ENCODE measurements at regions not wholly inside any gene's neighbourhood (a gene's known extent, or its start where the extent isn't known, plus 50 kb on each side); places are given as distances from the start of the nearest gene placed in this dataset.
A peak's percentile ranks its signal among the peaks of the same experiment; 100 is the strongest.

- DNase-seq, result no peak
Observed at GRCh38 chr12:86852451-86852850, 596.3 kb upstream of the MGAT4C start.

- no peak for DNase-seq
Observed at GRCh38 chr12:86838711-86839110, 582.5 kb upstream of the MGAT4C start.

DNA sequence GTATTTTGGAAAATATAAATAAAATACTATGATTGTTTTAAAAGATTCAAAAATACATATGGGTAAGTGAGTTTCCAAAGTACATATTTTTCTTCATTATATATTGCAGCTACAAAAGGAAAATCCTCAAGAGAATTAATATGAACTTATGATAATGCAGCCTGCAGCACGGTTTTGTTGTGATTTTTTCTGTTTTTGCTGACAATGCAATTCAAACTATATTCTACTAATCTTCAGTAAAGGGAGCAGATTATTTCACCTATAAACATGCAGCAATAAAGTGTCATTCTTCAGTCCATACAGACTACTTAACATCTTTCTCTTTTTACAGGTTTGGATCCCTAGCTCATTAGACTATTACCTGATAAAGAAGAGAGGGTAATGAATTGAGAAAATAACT, 582.1 kb upstream of the MGAT4C start:
- no peak for DNase-seq

DNA sequence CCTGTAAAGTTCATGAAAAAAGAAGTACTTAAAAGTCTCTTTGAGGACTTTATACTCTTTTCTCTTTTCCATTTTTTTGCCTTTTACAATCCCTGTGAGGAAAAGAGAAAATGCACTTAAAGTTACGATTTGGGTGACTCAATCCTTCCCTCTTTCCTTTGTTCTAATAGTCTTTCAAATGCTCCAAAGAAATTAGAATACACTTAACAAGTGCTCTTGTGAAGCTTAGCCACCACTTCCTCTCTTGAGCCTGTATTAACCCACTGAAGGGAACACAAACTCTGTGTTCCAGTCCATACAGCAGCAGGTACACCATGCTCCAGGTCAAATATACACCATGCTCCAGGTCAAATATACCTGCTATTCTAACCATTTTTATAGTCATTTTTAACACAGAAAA, 581.1 kb upstream of the MGAT4C start:
- DNase-seq, result no peak

GRCh38 chr12:86834217-86834616, 578.0 kb upstream of the MGAT4C start:
- no peak for DNase-seq

GRCh38 chr12:86827409-86827808, 571.2 kb upstream of the MGAT4C start:
- no peak for DNase-seq

DNA sequence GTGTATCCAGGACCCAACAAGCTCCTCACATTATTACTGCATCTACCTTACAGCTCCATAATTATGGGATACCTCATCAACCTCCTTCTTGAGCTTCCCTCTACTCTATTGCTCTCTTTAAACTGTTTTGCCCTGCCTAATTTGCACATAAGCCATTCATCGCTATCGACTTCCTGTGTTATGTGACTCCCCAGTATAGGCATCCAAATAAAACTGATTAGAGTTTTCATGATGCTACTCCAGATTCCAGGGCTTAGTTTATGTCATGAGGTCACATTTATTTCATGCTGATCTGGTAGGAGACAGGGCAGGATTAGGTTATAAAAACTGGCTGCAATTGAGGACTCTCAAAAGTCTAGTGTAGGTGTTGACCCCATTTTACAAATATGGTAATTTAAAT, 569.9 kb upstream of the MGAT4C start:
- no peak for DNase-seq

DNA sequence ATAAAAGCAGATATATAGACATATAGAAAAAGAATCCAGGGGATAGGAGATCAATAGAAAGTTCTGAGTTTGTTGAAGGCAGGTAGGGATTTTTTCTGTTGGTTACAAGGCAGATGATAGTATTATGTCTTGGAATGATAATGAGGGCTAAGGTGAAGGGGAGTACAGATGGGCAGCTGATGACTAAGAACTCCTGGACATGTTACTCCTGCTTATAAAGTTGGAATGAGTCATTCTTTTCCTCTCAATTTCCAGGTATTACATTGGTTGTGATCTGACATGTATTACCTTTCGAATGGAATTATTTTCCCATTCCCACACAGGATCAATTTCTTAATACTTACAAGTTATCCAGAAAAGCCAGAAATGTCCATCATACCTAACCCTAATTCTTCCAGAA, 545.2 kb upstream of the MGAT4C start:
- no peak for DNase-seq

GRCh38 chr12:86799616-86800015, 543.4 kb upstream of the MGAT4C start:
- DNase-seq, result no peak

DNA sequence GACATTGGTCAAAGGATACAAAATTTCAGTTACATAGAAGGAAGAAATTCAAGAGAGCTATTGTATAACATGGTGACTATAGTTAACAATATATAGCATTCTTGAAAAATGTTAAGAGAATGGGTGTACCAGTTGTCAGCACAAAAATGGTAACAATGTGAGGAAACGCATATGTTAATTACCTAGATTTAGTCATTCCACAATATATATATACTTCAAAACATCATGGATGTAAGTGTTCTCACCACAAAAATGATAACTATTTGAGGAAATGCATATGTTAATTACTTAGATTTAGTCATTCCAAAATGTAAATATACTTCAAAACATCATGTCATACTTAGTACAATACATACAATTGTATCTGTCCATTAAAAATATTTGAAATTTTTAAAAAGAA, 540.4 kb upstream of the MGAT4C start:
- no peak for DNase-seq

DNA sequence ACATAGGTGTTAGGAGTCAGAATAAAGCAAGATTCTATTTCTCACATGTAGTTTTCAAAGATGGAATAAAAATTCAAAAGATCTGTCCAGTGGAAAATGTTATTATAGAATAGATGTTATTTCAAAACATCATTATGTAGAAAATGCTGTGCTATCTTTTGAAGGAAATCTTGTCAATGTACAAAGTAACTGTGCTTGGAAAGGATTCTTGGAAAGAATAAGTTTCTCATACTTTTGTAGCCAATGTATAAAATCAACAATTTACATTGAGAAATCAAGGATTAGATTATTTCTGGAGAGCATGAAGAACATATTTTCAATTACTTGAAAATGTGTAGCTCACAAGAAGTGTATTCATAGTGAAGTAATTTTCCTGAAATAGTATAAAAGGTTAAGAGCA, 532.5 kb upstream of the MGAT4C start:
- no peak for DNase-seq

DNA sequence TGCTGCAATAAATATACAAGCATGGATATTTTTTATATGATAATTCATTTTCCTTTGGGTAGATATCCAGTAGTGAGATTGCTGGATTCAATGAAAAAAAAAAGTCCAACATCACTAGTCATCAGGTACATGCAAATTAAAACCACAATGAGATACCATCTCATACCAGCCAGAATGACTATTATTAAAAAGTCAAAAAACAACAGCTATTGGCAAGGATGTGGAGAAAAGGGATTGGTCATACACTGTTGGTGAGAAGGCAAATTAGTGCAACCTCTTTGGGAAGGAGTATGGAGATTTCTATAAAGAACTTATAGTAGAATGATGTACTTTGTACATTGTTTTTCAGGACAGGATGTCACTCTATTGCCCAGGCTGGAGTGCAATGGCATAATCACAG, 531.2 kb upstream of the MGAT4C start:
- no peak for DNase-seq

DNA sequence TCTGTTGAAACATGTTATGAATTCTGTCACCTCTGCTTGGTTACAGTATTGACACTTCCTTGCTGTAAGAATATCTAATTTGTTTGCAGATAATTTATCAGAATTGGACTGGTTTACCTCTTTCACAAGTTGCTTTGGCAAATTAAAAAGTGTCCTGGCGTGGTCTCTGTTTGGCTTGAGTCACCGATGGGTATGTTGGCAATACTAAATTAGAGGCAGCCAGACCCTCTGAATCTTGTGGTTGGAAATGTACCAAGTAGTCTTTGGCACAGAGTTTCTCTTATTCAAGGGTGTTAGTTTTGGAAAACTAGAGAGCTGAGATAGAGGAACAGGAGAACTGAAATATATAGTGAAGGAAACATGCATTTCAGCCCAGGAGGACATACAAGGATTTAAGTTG, 521.1 kb upstream of the MGAT4C start:
- no peak for DNase-seq

GRCh38 chr12:86774841-86775388, 518.7 kb upstream of the MGAT4C start:
- DNase-seq, result no peak

DNA sequence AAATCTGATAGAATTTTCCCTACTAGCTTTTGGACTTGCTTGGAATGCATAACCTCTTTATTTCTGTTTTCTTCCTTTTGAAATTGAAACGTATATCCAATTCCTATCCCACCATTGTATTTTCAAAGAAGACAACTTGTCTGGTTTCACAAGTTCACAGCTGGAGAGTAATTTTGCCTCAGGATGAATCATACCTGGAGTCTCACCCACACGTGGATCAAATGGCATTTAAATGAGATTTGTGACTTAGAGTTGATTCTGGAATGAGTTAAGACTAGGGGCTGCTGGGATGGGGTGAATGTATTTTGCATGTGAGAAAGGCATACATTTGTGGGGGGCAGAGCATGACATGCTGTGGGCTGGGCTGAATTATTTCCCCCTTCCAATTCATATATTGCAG, 516.5 kb upstream of the MGAT4C start:
- no peak for DNase-seq

GRCh38 chr12:86770871-86771270, 514.7 kb upstream of the MGAT4C start:
- DNase-seq, result no peak

- DNase-seq, result peak; percentile 68
Observed at GRCh38 chr12:86748894-86749293, 492.7 kb upstream of the MGAT4C start.

DNA sequence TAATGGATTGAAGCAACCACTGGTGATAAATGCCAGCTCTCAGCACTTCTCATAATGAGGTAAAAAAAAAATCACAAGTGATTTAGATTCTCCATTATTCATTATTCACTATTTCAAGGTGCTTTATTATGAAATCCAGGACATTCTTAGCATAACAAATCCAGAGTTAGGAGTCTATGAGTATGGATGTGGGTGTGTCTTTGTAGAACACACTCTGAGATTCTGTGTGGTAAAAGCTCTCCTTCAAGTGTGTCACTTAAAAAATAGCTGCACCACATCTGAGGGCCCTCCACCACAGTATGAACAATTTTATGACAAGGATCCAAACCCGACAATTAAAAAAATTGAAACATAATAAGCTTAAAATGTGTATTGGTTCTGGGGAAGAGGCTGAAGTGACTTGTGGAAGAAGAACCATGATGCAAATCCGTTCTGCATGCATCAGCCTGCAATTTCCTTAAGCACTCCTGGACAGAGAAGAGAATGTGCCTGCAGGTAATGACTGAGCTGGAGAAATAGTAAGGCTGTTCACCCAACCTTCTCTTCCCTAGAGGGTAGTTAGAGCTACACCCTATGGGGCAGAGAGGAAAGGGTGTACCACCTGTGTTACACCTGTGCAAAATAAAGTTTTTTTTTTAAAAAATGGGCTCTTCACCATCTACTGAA, 488.5 kb upstream of the MGAT4C start:
- no peak for DNase-seq

DNA sequence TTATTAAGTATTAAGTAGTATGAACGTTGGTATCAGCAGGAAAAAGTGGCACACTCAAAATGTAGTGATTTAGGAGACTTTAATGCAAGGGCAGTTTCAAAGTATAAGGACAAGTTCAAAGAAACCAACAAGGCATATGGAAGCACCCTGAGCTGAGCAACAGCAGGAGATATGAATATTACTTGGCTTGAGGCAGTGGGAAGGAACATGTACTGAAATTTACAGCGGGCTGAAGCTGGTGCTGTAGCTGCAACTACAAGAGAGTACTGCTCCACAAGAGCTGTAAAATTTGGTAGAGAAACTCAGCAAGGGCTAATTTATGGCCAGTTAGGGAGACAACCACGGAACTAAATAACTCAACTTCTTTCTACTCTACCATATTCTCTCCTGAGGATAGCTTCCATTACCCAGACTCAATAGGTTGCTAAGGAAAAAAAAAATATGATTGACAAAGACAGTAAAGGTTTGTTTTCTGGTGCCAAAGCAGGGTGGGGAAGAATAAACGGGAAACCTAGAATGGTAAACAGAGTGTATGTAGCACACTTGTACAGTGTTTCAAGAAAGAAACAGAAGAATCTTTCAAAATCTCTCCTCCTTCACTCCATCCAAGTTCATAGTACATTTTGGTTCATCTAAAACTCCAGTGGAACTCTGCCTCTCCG, 487.8 kb upstream of the MGAT4C start:
- no peak for DNase-seq

DNA sequence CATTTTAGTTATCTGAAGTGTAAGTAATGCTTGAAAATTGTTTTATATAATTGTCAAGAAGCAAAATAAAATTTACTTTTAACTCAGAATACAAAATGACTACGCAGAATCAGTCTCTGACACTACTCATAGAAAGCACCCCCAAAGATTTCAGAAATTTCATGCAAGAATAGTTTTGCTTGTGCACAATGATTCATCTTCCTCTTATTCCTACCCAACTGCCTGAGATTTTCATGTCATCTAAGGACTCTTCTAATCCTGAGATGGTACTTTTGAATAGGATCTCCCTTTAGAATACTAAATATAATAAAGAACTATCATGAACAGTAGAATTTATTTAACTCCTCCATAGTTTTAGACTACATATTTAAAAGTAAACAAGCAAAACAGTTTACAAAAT, 485.3 kb upstream of the MGAT4C start:
- no peak for DNase-seq

- no peak for DNase-seq
Observed at GRCh38 chr12:86735851-86736250, 479.7 kb upstream of the MGAT4C start.

DNA sequence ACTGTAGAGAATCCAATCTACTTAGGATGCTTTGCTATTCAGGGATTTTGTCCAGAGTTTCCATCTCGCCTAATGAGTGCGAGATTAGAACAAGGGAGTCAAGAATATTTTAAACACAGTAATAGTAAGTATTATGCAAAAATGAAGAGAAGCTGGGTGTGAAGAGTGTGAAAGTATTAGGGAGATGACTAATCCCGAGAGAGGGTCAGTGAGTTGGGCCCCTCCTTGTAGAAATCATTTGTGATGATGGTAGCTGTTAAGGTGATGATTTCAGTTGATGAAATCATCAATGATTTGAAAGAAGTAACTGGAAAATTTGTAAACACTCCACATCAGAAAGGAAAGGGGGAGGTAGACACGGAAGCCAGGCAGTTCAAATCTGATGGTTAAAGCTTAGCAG, 478.9 kb upstream of the MGAT4C start:
- no peak for DNase-seq

DNA sequence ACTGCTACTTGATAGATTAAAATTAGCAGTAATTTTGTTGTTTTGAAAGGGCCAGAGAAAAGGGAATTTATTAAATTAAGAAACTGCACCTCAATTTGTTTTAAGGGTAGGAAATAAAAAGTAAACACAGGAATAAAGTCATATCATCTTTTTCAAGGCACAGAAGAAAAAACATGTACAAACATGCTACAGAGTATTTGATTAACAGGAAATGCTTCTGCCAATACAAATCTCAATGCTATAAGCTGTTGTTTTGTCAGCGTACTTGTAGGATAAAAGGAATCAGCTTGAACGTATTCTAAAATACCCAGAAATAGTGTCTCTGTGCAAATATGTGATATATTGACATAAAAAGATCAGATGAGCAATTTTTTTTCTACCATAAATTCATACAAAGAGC, 474.0 kb upstream of the MGAT4C start:
- DNase-seq, result no peak

DNA sequence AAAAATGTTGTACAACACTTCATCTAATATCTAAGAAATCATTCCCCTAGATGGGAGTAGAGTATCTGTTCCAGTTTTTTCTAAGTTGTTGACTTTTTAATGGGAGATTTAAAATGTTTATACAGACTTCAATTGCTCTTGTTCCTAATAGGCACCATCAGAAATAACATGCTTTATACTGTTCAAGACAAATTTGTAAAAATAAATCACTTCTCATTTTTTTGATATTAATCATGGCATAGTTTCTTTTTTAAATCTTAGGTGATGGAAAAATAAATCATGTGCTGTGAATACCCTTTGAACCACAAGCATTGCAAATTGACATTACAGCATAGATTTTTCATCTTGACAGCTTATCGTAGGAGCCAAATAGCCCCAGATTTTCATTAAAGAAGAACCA, 473.5 kb upstream of the MGAT4C start:
- DNase-seq, result no peak

DNA sequence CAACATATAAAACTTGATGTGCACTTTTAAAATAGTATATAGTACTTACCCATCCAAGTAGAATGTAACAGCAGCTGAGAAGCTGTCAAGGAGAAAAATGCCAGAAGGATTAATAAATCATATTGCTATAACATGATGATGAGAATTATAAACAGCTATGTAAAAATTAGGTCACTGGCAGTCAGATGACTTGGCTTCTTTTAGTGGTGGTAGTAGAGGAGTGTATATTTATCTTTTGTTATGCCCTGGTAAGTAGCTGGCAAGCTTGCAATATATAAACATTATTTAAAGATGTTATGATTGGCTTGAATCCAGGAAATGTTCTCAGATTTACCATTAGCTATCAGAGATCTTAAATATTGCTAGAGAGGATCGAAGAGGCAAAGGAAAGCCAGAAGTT, 471.0 kb upstream of the MGAT4C start:
- DNase-seq, result peak; percentile 69
